ENCODE measurements at regions not wholly inside any gene's neighbourhood (a gene's known extent, or its start where the extent isn't known, plus 50 kb on each side); places are given as distances from the start of the nearest gene placed in this dataset.
"Not testable (repeated sequence)": the region's sequence is repeated elsewhere in the genome, so short reads cannot be mapped to it uniquely, and the experiment has no call there.

- 11 to 20% methylated on average over 1 of the region's 1 CpG for WGBS, 2 donors
- Histone ChIP-seq H3K36me3 (no peaks in the 10 kb centered on the region), H3K27me3 (no peaks in the 10 kb centered on the region), H3K4me3 (no peak overlapping the region), H3K27ac (no peak overlapping the region), H3K4me1 (peaks cover 0 to 11% (median 0%) of the 10 kb centered on the region in 4 donors), H3K9me3 (peaks cover 0 to 10% (median 0%) of the 10 kb centered on the region in 4 donors)
- DNase-seq (ENCODE audit: low spot score in 2 of 2): no peak
- no peak for TF ChIP-seq CTCF (IDR thresholded peaks at IDR 0.05)
- TF ChIP-seq POLR2A (IDR thresholded peaks at IDR 0.05): no peak
- no peak for TF ChIP-seq EP300 (IDR thresholded peaks at IDR 0.05)
Measured at GRCh38 chr2:123521854-123522253, 503.2 kb upstream of the CNTNAP5 start.

- H3K9me3 ChIP-seq: peaks cover 0 to 12% (median 0%) of the 10 kb centered on the region in 4 donors
- not testable (repeated sequence) for H3K27me3 ChIP-seq; DNase-seq (ENCODE audit: low spot score in 2 of 2); H3K36me3 ChIP-seq; H3K27ac ChIP-seq; H3K4me3 ChIP-seq
- H3K4me1 ChIP-seq: peaks cover 0 to 11% (median 0%) of the 10 kb centered on the region in 4 donors
- 85 to 87% methylated on average over 10 of the region's 10 CpGs for WGBS, 2 donors
Measured at GRCh38 chr2:123522498-123522897, 502.6 kb upstream of the CNTNAP5 start.

GRCh38 chr2:123528996-123529707 is 495.9 kb upstream of the CNTNAP5 start:
- TF ChIP-seq POLR2A (IDR thresholded peaks at IDR 0.05) (no peak), EP300 (IDR thresholded peaks at IDR 0.05) (no peak), CTCF (IDR thresholded peaks at IDR 0.05) (no peak)
- no peaks in the 10 kb centered on the region for H3K27me3 ChIP-seq
- 50 to 64% methylated on average over 2 of the region's 2 CpGs for WGBS, 2 donors
- H3K4me3 ChIP-seq: no peak overlapping the region
- DNase-seq (ENCODE audit: low spot score in 2 of 2): no peak
- H3K4me1 ChIP-seq: no peaks in the 10 kb centered on the region
- H3K36me3 ChIP-seq: no peaks in the 10 kb centered on the region
- H3K27ac ChIP-seq: no peak overlapping the region
- H3K9me3 ChIP-seq: peaks cover 0 to 12% (median 0%) of the 10 kb centered on the region in 4 donors

GRCh38 chr2:123530004-123530403 is 495.1 kb upstream of the CNTNAP5 start:
- 76 to 93% methylated on average over 1 of the region's 1 CpG for WGBS, 2 donors
- H3K27me3 ChIP-seq: no peaks in the 10 kb centered on the region
- no peak overlapping the region for H3K4me3 ChIP-seq
- no peak for DNase-seq (ENCODE audit: low spot score in 2 of 2)
- no peaks in the 10 kb centered on the region for H3K4me1 ChIP-seq
- no peak for TF ChIP-seq POLR2A (IDR thresholded peaks at IDR 0.05)
- TF ChIP-seq CTCF (IDR thresholded peaks at IDR 0.05): no peak
- no peak for TF ChIP-seq EP300 (IDR thresholded peaks at IDR 0.05)
- H3K27ac ChIP-seq: no peak overlapping the region
- no peaks in the 10 kb centered on the region for H3K36me3 ChIP-seq
- peaks cover 0 to 12% (median 0%) of the 10 kb centered on the region in 4 donors for H3K9me3 ChIP-seq

GRCh38 chr2:123532126-123532525 is 493.0 kb upstream of the CNTNAP5 start:
- no peak for TF ChIP-seq CTCF (IDR thresholded peaks at IDR 0.05)
- no peak for TF ChIP-seq POLR2A (IDR thresholded peaks at IDR 0.05)
- no peak for TF ChIP-seq EP300 (IDR thresholded peaks at IDR 0.05)
- Histone ChIP-seq H3K4me3 (no peak overlapping the region), H3K36me3 (no peaks in the 10 kb centered on the region), H3K27ac (no peak overlapping the region), H3K27me3 (no peaks in the 10 kb centered on the region), H3K9me3 (peaks cover 0 to 3% (median 0%) of the 10 kb centered on the region in 4 donors), H3K4me1 (no peaks in the 10 kb centered on the region)
- whole genome bisulfite sequencing, 2 donors: 91 to 94% methylated on average over 1 of the region's 1 CpG
- DNase-seq (ENCODE audit: low spot score in 2 of 2): no peak

Data from tibial nerve (tissue), 4 donors.